GM21619 (cell line): ENCODE measurements at regions not wholly inside any gene's neighbourhood (a gene's known extent, or its start where the extent isn't known, plus 50 kb on each side); places are given as distances from the start of the nearest gene placed in this dataset.
"Not testable (repeated sequence)": the region's sequence is repeated elsewhere in the genome, so short reads cannot be mapped to it uniquely, and the experiment has no call there.

Experiments
- ATAC-seq: cut with Tn5 transposase; IDR thresholded peaks from one replicate; pipeline ENCODE4 v1.9.1; 2021; ENCODE audit not compliant: unreplicated experiment

GRCh38 chr6:66128656-66129055 lies 421.6 kb upstream of the EYS start:
- ATAC-seq, result no peak

DNA sequence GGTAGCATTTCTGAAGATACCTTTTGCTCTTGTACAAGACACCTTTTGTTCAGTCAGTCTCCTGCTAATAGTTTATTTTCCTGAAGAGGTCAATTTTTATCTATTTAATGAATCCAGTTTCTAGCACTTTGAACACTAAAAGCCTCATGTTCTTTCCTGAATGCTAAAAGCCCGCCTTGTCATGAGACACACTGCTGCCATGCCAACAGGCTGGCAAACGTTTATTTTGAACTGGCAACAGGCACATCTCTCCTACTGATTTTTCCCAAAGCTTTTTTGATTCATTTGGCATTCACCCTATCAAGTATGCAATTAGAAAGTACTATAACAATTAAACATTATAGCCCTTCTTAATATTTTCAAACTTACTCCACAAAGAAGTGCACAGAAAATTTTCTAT lies 421.2 kb upstream of the EYS start:
- no peak for ATAC-seq

GRCh38 chr6:66127061-66127460 lies 420.0 kb upstream of the EYS start:
- no peak for ATAC-seq

DNA sequence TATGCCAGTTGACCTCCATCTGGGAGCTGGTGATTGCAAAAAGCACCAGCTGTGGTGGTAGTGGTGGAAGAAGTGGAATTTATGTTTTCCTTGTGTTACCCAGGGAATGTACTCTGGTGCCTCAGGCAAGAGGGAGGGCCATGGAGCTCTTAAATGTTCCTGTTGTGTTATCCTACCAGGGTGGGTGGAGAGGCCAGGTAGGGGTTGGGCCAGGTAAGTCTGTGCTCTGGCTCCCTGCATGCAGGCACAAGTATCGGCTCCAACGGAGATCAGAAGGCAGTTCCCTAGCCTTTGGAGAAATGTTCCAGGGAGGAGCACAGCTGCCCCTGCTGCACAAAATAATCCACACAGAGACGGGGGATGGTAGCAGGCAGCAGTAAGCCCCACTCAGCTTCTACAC lies 419.3 kb upstream of the EYS start:
- ATAC-seq, result no peak

- ATAC-seq, result no peak
These were observed 396.9 kb upstream of the EYS start for GRCh38 chr6:66103954-66104353.

GRCh38 chr6:66103354-66103753 lies 396.3 kb upstream of the EYS start:
- no peak for ATAC-seq

DNA sequence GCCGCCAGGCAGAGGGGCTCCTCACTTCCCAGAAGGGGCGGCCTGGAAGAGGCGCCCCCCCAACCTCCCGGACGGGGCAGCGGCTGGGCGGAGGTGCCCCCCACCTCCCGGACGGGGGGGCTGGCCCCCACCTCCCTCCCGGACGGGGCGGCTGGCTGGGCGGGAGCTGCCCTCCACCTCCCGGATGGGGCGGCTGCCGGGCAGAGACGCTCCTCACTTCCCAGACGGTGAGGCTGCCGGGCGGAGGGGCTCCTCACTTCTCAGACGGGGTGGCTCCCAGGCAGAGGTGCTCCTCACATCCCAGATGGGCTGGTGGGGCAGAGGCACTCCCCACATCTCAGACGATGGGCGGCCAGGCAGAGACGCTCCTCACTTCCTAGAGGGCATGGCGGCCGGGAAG lies 389.7 kb upstream of the EYS start:
- no peak for ATAC-seq

DNA sequence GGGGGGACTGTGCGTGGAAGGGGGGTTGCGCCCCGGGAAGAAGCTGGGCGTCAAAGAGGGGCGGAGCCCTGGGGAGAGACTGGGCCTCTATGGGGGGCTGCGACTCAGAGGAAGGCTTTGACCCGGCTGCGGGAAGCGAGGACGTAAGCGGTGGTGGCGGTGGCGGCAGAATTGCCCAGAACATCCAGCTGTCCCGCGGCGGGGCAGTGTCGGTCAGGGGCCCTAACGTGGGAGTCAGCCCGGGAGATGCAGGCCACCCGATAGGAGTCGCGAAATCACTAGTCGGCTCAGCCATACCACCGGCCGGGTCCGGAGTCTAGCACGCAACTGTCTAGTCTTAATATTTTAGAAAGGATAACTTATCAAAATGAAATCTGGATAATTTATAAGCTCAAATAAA lies 387.6 kb upstream of the EYS start:
- no peak for ATAC-seq

DNA sequence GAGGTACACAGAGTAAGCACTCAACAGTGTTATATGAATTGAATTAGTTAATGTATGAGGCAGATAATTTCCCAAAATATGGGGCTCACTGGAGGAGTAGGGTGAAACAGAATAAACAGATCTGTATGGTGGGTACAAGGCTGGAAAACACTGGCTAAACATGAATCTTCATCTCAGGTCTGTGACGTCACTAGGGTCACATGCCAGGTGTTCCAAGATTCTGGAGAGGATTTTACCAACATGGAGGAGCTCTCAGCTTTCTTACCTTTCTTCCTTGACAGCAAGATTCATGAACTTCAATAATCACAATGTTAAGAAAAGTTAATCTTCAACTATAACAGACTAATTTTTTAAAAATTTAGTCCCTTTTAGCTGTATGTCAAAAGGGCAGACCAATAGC lies 385.3 kb upstream of the EYS start:
- ATAC-seq, result not testable (repeated sequence)

DNA sequence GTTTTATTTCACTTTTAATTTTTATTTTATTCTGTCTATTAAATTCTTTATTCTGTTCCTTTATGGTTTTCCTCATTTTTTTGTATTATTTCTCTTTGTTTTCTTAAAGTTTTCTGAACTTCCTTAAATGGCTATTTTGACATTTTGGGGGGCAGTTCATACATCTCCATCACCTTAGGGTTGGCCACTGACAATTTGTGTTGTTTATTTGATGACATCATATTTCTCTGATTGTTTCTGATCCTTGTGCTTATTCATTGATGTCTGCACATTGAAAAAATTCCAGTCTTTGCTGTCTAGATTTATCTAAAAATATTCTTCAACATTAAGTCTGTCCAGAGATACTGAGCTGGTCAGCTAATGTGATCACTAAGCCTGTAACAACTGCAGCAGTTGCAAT lies 379.5 kb upstream of the EYS start:
- ATAC-seq, result no peak

DNA sequence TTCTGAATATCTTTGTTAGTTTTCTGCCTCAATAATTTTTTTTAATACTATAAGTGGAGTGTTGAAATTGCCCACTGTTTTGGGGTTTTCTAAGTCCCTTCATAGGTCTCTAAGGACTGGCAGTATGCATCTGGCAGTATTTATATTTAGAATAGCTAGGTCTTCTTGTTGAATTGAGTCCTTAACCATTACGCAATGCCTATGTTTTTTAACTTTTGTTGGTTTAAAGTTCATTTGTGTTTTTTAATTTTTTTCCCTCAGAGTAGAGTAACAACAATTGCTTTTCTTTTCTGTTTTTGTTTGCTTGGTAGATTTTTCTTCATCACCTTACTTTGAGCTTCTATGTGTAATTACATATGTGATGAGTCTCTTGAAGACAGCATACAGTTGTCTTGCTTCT lies 375.9 kb upstream of the EYS start:
- no peak for ATAC-seq

DNA sequence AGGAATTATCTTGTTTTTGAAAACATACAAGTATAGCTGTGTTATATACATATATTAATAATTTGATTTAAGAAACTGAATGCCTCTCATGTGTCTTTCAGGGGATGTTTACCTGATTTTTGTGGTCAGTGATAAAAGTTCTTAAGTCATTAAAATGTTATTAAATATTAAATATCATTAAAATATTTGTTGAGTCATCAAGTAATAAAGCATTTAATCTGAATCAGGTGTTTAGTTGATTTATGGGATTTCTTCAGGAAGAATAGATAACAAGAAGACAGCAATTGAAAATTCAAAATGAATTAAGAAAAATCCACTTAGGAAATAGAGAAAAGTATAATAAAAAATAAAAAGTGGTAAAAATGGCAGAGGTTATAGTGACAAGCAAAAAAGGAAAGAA lies 361.9 kb upstream of the EYS start:
- no peak for ATAC-seq

DNA sequence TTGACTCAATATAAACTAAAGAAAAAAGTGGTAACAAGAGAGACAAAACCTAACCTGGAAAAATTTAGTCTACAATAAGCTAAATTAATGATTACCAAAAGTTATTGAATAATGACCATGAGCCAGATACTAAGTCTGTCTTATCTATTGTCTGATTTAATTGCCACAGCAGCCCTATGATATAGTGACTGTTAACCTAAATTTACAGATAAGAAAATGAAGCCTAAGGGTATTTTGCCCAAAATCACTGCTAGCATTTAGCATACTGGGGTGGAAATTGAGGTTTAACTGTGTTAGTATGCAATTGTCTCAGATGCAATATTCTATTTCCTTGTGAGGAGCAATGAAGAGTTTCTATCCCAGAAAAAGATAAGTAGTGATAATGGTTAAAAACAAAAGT lies 361.0 kb upstream of the EYS start:
- no peak for ATAC-seq

DNA sequence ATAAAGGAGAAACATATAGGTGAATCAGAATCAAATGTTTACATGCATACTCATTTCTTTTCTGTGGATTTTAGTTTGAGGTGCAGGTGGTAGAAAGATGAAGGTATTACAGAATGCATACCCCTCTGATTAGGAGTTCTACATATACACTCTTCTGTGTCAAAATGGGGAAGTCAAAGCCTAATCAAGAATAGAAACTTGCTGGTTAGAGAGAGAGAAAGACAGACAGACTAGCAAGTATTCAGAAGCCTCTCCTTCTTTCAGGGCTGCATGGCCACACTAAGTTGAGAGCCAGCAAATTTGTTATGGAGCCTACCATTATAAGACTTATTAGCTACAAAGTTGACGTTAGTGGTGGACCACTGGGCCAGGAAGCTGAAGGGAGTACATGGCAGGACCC lies 358.3 kb upstream of the EYS start:
- no peak for ATAC-seq

DNA sequence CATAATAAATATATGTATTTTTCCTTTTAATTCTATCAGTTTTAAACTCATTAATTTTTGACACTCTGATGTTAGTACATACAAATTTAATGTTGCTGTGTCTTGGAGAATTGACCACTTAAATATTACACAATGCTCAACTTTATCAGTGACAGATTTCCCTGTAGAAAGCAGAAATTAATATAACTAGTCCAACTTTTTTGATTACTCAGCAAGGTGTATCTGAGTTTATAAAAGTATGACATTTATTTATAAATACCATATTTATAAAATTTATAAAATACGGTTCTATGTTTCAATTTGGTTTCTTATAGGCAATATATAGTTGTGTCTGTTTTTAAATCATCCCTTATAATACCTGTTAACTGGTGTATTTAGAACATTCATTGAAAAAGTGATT lies 350.0 kb upstream of the EYS start:
- ATAC-seq, result no peak

DNA sequence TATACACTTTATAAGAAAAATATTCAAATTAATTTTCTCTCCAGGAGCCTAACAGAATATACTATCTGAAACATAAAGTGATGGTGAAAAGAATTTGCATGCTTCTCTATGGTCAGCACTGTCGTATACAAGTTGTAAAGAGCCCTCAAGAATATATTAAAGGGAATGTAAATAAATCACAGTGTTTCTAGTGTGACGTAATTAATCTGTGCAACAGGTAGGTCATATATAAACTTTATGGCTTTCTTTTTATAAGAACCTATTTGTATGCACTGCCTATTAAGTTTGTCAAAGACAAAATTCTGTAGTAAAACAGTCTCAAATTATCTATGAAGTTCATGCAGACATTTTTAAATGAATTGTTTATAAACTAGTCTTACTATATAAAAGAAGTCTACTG lies 347.9 kb upstream of the EYS start:
- no peak for ATAC-seq

- ATAC-seq, result no peak
These were observed 344.8 kb upstream of the EYS start for GRCh38 chr6:66051812-66052211.

GRCh38 chr6:66048684-66049474 lies 341.9 kb upstream of the EYS start:
- no peak for ATAC-seq

DNA sequence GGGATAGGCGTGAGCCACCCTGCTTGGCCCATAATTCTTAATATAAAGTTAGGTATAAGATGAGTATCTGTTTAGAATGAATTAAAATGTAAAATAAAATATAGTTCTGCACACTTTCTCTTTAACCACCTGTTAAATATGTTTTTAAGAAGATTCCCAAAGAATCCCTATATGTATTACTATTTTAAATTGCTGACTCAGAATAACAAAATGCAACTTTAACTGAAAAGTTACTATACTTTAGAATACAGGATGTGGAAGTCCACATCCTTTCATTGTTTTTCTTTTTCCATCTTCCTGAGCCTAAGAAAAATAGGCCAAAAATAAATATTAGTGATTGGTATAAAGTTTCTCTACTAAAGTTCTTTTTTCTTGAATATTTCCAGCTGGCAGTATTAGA lies 325.6 kb upstream of the EYS start:
- no peak for ATAC-seq

GRCh38 chr6:66029391-66029790 lies 322.4 kb upstream of the EYS start:
- ATAC-seq, result no peak

GRCh38 chr6:65999288-65999791 lies 292.3 kb upstream of the EYS start:
- no peak for ATAC-seq

DNA sequence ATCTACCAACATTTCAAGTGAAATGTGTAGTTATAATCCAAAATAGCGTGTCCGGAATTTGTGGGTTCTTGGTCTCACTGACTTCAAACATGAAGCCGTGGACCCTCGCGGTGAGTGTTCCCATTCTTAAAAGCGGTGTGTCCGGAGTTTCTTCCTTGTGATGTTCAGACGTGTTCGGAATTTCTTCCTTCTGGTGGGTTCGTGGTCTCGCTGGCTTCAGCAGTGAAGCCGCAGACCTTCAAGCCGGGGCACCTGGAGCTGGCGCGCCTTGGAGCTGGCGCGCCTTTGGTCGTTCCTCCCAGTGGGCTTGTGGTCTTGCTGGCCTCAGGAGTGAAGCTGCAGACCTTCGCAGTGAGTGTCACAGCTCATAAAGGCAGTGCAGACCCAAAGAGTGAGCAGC lies 291.5 kb upstream of the EYS start:
- no peak for ATAC-seq

GRCh38 chr6:65997539-65997938 lies 290.5 kb upstream of the EYS start:
- ATAC-seq, result no peak
